ENCODE measurements at regions not wholly inside any gene's neighbourhood (a gene's known extent, or its start where the extent isn't known, plus 50 kb on each side); places are given as distances from the start of the nearest gene placed in this dataset.
"Not testable (repeated sequence)": the region's sequence is repeated elsewhere in the genome, so short reads cannot be mapped to it uniquely, and the experiment has no call there.

GRCh38 chr11:112345166-112345565 lies 84.5 kb upstream of the PLET1 start:
- Histone ChIP-seq H3K4me3 (ENCODE audit: low read length in 2 of 2) (no peak overlapping the region), H3K36me3 (ENCODE audit: insufficient read depth, low read length) (no peaks in the 10 kb centered on the region), H3K9me3 (ENCODE audit: control insufficient read depth in 1 of 2, low read length in 2 of 2) (no peaks in the 10 kb centered on the region), H3K4me1 (ENCODE audit: insufficient read depth, low read length) (no peaks in the 10 kb centered on the region), H3K27ac (ENCODE audit: low read depth, low read length) (no peak overlapping the region), H3K27me3 (ENCODE audit: insufficient read depth, low read length) (no peaks in the 10 kb centered on the region)
- intact Hi-C loops (cut with micrococcal nuclease), result no loop called here
- DNase-seq, result no peak
- Mint-ChIP-seq H3K27me3 (no peaks in the 10 kb centered on the region), H3K27ac (no peak overlapping the region), H3K4me3 (no peak overlapping the region), H3K36me3 (peaks cover 0 to 10% of the 10 kb centered on the region in 2 donors), H3K4me1 (peaks cover 0 to 5% (median 2%) of the 10 kb centered on the region in 4 donors), H3K9me3 (no peaks in the 10 kb centered on the region)
- POLR2A ChIA-PET (ENCODE audit: partially characterized antibody), result no interaction called here
- CTCF ChIA-PET (ENCODE audit: partially characterized antibody), result no interaction called here

- intact Hi-C loops (cut with micrococcal nuclease), result no loop called here
- no peaks in the 10 kb centered on the region for H3K9me3 ChIP-seq (ENCODE audit: control insufficient read depth in 1 of 2, low read length in 2 of 2)
- Mint-ChIP-seq H3K27me3 (no peaks in the 10 kb centered on the region), H3K9me3 (no peaks in the 10 kb centered on the region), H3K4me1 (peaks cover 0 to 5% (median 2%) of the 10 kb centered on the region in 4 donors), H3K4me3 (no peak overlapping the region), H3K36me3 (peaks cover 0 to 10% of the 10 kb centered on the region in 2 donors), H3K27ac (no peak overlapping the region)
- H3K4me3 ChIP-seq (ENCODE audit: low read length in 2 of 2), result no peak overlapping the region
- H3K27me3 ChIP-seq (ENCODE audit: insufficient read depth, low read length), result no peaks in the 10 kb centered on the region
- POLR2A ChIA-PET (ENCODE audit: partially characterized antibody), result no interaction called here
- CTCF ChIA-PET (ENCODE audit: partially characterized antibody), result no interaction called here
- DNase-seq, result no peak
- no peaks in the 10 kb centered on the region for H3K4me1 ChIP-seq (ENCODE audit: insufficient read depth, low read length)
- no peaks in the 10 kb centered on the region for H3K36me3 ChIP-seq (ENCODE audit: insufficient read depth, low read length)
- H3K27ac ChIP-seq (ENCODE audit: low read depth, low read length), result no peak overlapping the region
Measured at GRCh38 chr11:112345706-112346105, 85.0 kb upstream of the PLET1 start.

- ChIA-PET CTCF (ENCODE audit: partially characterized antibody) (no interaction called here), POLR2A (ENCODE audit: partially characterized antibody) (no interaction called here)
- peaks cover 0 to 5% (median 2%) of the 10 kb centered on the region in 4 donors for H3K4me1 Mint-ChIP-seq
- H3K36me3 Mint-ChIP-seq, result peaks cover 0 to 10% of the 10 kb centered on the region in 2 donors
- no peaks in the 10 kb centered on the region for H3K27me3 Mint-ChIP-seq
- H3K9me3 Mint-ChIP-seq, result no peaks in the 10 kb centered on the region
- Histone ChIP-seq H3K27me3 (ENCODE audit: insufficient read depth, low read length) (no peaks in the 10 kb centered on the region), H3K36me3 (ENCODE audit: insufficient read depth, low read length) (no peaks in the 10 kb centered on the region), H3K27ac (ENCODE audit: low read depth, low read length) (no peak overlapping the region), H3K4me1 (ENCODE audit: insufficient read depth, low read length) (no peaks in the 10 kb centered on the region), H3K4me3 (ENCODE audit: low read length in 2 of 2) (no peak overlapping the region), H3K9me3 (ENCODE audit: control insufficient read depth in 1 of 2, low read length in 2 of 2) (no peaks in the 10 kb centered on the region)
- no peak overlapping the region for H3K4me3 Mint-ChIP-seq
- no peak overlapping the region for H3K27ac Mint-ChIP-seq
- intact Hi-C loops (cut with micrococcal nuclease), result no loop called here
- no peak for DNase-seq
Measured at GRCh38 chr11:112346586-112346985, 85.9 kb upstream of the PLET1 start.

GRCh38 chr11:112348480-112349029 lies 87.9 kb upstream of the PLET1 start:
- peaks cover 0 to 3% of the 10 kb centered on the region in 2 donors for H3K36me3 Mint-ChIP-seq
- ChIA-PET POLR2A (ENCODE audit: partially characterized antibody) (no interaction called here), CTCF (ENCODE audit: partially characterized antibody) (interaction anchor here (1.2 kb wide), 1 partner anchor 240 kb away, joined by 3 read pairs; no protein-coding TSS in a partner anchor)
- no peaks in the 10 kb centered on the region for H3K9me3 ChIP-seq (ENCODE audit: control insufficient read depth in 1 of 2, low read length in 2 of 2)
- no peaks in the 10 kb centered on the region for H3K9me3 Mint-ChIP-seq
- intact Hi-C loops (cut with micrococcal nuclease), result no loop called here
- no peaks in the 10 kb centered on the region for H3K27me3 Mint-ChIP-seq
- no peaks in the 10 kb centered on the region for H3K36me3 ChIP-seq (ENCODE audit: insufficient read depth, low read length)
- H3K4me3 Mint-ChIP-seq, result no peak overlapping the region
- H3K4me1 Mint-ChIP-seq, result peaks cover 4 to 7% (median 5%) of the 10 kb centered on the region in 4 donors
- DNase-seq, result no peak
- no peak overlapping the region for H3K27ac Mint-ChIP-seq
- no peak overlapping the region for H3K27ac ChIP-seq (ENCODE audit: low read depth, low read length)
- no peaks in the 10 kb centered on the region for H3K4me1 ChIP-seq (ENCODE audit: insufficient read depth, low read length)
- no peak overlapping the region for H3K4me3 ChIP-seq (ENCODE audit: low read length in 2 of 2)
- no peaks in the 10 kb centered on the region for H3K27me3 ChIP-seq (ENCODE audit: insufficient read depth, low read length)

GRCh38 chr11:112351423-112351822 lies 90.8 kb upstream of the PLET1 start:
- H3K36me3 Mint-ChIP-seq; H3K9me3 ChIP-seq (ENCODE audit: control insufficient read depth in 1 of 2, low read length in 2 of 2); H3K27me3 Mint-ChIP-seq; H3K27me3 ChIP-seq (ENCODE audit: insufficient read depth, low read length); H3K4me1 ChIP-seq (ENCODE audit: insufficient read depth, low read length); H3K4me3 Mint-ChIP-seq; H3K36me3 ChIP-seq (ENCODE audit: insufficient read depth, low read length); intact Hi-C loops (cut with micrococcal nuclease); H3K9me3 Mint-ChIP-seq; POLR2A ChIA-PET (ENCODE audit: partially characterized antibody); H3K27ac ChIP-seq (ENCODE audit: low read depth, low read length); H3K4me3 ChIP-seq (ENCODE audit: low read length in 2 of 2); DNase-seq; H3K27ac Mint-ChIP-seq: not testable (repeated sequence)
- CTCF ChIA-PET (ENCODE audit: partially characterized antibody), result interaction anchor here (1.6 kb wide), 1 partner anchor 237 kb away, joined by 4 read pairs; no protein-coding TSS in a partner anchor
- H3K4me1 Mint-ChIP-seq, result peaks cover 4 to 13% (median 5%) of the 10 kb centered on the region in 4 donors

- POLR2A ChIA-PET (ENCODE audit: partially characterized antibody), result no interaction called here
Measured at GRCh38 chr11:112352907-112353306, 92.2 kb upstream of the PLET1 start.

GRCh38 chr11:112354364-112354763 lies 93.7 kb upstream of the PLET1 start:
- Mint-ChIP-seq H3K4me3 (no peak overlapping the region), H3K4me1 (peaks cover 0 to 13% (median 3%) of the 10 kb centered on the region in 4 donors), H3K27me3 (no peaks in the 10 kb centered on the region), H3K9me3 (no peaks in the 10 kb centered on the region), H3K27ac (peak overlapping the region in 1 of 7 donors; percentile 4), H3K36me3 (peaks cover 0 to 14% of the 10 kb centered on the region in 2 donors)
- no peaks in the 10 kb centered on the region for H3K27me3 ChIP-seq (ENCODE audit: insufficient read depth, low read length)
- H3K4me1 ChIP-seq (ENCODE audit: insufficient read depth, low read length), result no peaks in the 10 kb centered on the region
- no peak overlapping the region for H3K27ac ChIP-seq (ENCODE audit: low read depth, low read length)
- intact Hi-C loops (cut with micrococcal nuclease), result no loop called here
- DNase-seq, result no peak
- no peak overlapping the region for H3K4me3 ChIP-seq (ENCODE audit: low read length in 2 of 2)
- H3K36me3 ChIP-seq (ENCODE audit: insufficient read depth, low read length), result no peaks in the 10 kb centered on the region
- ChIA-PET POLR2A (ENCODE audit: partially characterized antibody) (no interaction called here), CTCF (ENCODE audit: partially characterized antibody) (no interaction called here)
- no peaks in the 10 kb centered on the region for H3K9me3 ChIP-seq (ENCODE audit: control insufficient read depth in 1 of 2, low read length in 2 of 2)

More at GRCh38 chr11:112352907-112353306, 92.2 kb upstream of the PLET1 start:
- H3K4me3 ChIP-seq (ENCODE audit: low read length in 2 of 2), result no peak overlapping the region
- H3K36me3 Mint-ChIP-seq, result peaks cover 0 to 9% of the 10 kb centered on the region in 2 donors
- no peaks in the 10 kb centered on the region for H3K36me3 ChIP-seq (ENCODE audit: insufficient read depth, low read length)
- H3K4me1 ChIP-seq (ENCODE audit: insufficient read depth, low read length), result no peaks in the 10 kb centered on the region
- no peaks in the 10 kb centered on the region for H3K9me3 Mint-ChIP-seq
- H3K27me3 Mint-ChIP-seq, result no peaks in the 10 kb centered on the region
- no peak overlapping the region for H3K27ac Mint-ChIP-seq
- no peak overlapping the region for H3K4me3 Mint-ChIP-seq
- no peaks in the 10 kb centered on the region for H3K9me3 ChIP-seq (ENCODE audit: control insufficient read depth in 1 of 2, low read length in 2 of 2)
- H3K27ac ChIP-seq (ENCODE audit: low read depth, low read length), result no peak overlapping the region
- CTCF ChIA-PET (ENCODE audit: partially characterized antibody), result no interaction called here
- H3K4me1 Mint-ChIP-seq, result peaks cover 4 to 13% (median 5%) of the 10 kb centered on the region in 4 donors
- DNase-seq, result no peak
- intact Hi-C loops (cut with micrococcal nuclease), result no loop called here
- H3K27me3 ChIP-seq (ENCODE audit: insufficient read depth, low read length), result no peaks in the 10 kb centered on the region

GRCh38 chr11:112355726-112356125 lies 95.1 kb upstream of the PLET1 start:
- intact Hi-C loops (cut with micrococcal nuclease), result no loop called here
- no peaks in the 10 kb centered on the region for H3K9me3 Mint-ChIP-seq
- no peaks in the 10 kb centered on the region for H3K9me3 ChIP-seq (ENCODE audit: control insufficient read depth in 1 of 2, low read length in 2 of 2)
- CTCF ChIA-PET (ENCODE audit: partially characterized antibody), result no interaction called here
- H3K27ac Mint-ChIP-seq, result no peak overlapping the region
- no peaks in the 10 kb centered on the region for H3K27me3 Mint-ChIP-seq
- peaks cover 0 to 13% (median 3%) of the 10 kb centered on the region in 4 donors for H3K4me1 Mint-ChIP-seq
- POLR2A ChIA-PET (ENCODE audit: partially characterized antibody), result no interaction called here
- no peaks in the 10 kb centered on the region for H3K36me3 ChIP-seq (ENCODE audit: insufficient read depth, low read length)
- no peaks in the 10 kb centered on the region for H3K27me3 ChIP-seq (ENCODE audit: insufficient read depth, low read length)
- no peak overlapping the region for H3K27ac ChIP-seq (ENCODE audit: low read depth, low read length)
- H3K4me1 ChIP-seq (ENCODE audit: insufficient read depth, low read length), result no peaks in the 10 kb centered on the region
- no peak overlapping the region for H3K4me3 ChIP-seq (ENCODE audit: low read length in 2 of 2)
- no peak overlapping the region for H3K4me3 Mint-ChIP-seq
- H3K36me3 Mint-ChIP-seq, result peaks cover 0 to 14% of the 10 kb centered on the region in 2 donors
- no peak for DNase-seq
